OCI-LY1 (cell line): ENCODE measurements at regions not wholly inside any gene's neighbourhood (a gene's known extent, or its start where the extent isn't known, plus 50 kb on each side); places are given as distances from the start of the nearest gene placed in this dataset.

Experiments
- CTCF ChIP-seq: fragments of 200-600 bp; sonication (generic), shearing (Covaris generic); IDR thresholded peaks from 2 replicates; pipeline ENCODE4 v1.5.1; 2017; ENCODE audit warnings: mild to moderate bottlenecking, antibody characterized with exemption, low read length, moderate library complexity, mixed read lengths
- EZH2 ChIP-seq: fragments of 200-600 bp; sonication (generic), shearing (Covaris generic); IDR thresholded peaks from 2 replicates; pipeline ENCODE4 v1.8.0; 2017; ENCODE audit warnings: borderline replicate concordance, mixed run types, mild to moderate bottlenecking, antibody characterized with exemption, low read length, moderate library complexity, mixed read lengths

- TF ChIP-seq CTCF, result no peak
- no peak for TF ChIP-seq EZH2
These were observed 379.9 kb downstream of the TRAM1L1 start for GRCh38 chr4:116705466-116705865.
